ENCODE measurements at regions not wholly inside any gene's neighbourhood (a gene's known extent, or its start where the extent isn't known, plus 50 kb on each side); places are given as distances from the start of the nearest gene placed in this dataset.
A peak's percentile ranks its signal among the peaks of the same experiment; 100 is the strongest.

GRCh38 chr3:152656214-152656971 is 178.5 kb upstream of the P2RY1 start:
- no peak overlapping the region for H3K23ac ChIP-seq (ENCODE audit: low read length in 2 of 2)
- no peak overlapping the region for H3K27ac ChIP-seq (ENCODE audit: low read length, poor library complexity, severe bottlenecking)
- H3K4ac ChIP-seq (ENCODE audit: low read depth in 1 of 2, low read length in 2 of 2): peak overlapping the region in 1 of 2 experiments; percentile 32
- no peaks in the 10 kb centered on the region for H3K27me3 ChIP-seq (ENCODE audit: control insufficient read depth in 1 of 2, insufficient read depth in 1 of 2, low read length in 2 of 2)
- H3K18ac ChIP-seq (ENCODE audit: low read depth in 1 of 2, low read length in 2 of 2): peak overlapping the region in 1 of 2 experiments; percentile 67
- no peak overlapping the region for H3K14ac ChIP-seq (ENCODE audit: low read length in 2 of 2)
- no peak overlapping the region for H2BK12ac ChIP-seq (ENCODE audit: low read length in 2 of 2)
- H3K36me3 ChIP-seq (ENCODE audit: control insufficient read depth in 1 of 2, insufficient read depth in 2 of 2, low read depth in 1 of 2, low read length in 2 of 2): no peaks in the 10 kb centered on the region
- H3K4me1 ChIP-seq (ENCODE audit: control insufficient read depth, insufficient read depth, low read depth, low read length): no peaks in the 10 kb centered on the region
- peak overlapping the region; percentile 70 for H4K8ac ChIP-seq (ENCODE audit: low read length)
- H2AK5ac ChIP-seq (ENCODE audit: low read length, severe bottlenecking): no peak overlapping the region
- H2BK5ac ChIP-seq (ENCODE audit: low read depth, low read length, poor library complexity, severe bottlenecking): no peak overlapping the region
- no peak overlapping the region for H3K4me3 ChIP-seq (ENCODE audit: insufficient read depth in 1 of 2, low read depth in 1 of 2, low read length in 2 of 2)
- H2BK120ac ChIP-seq (ENCODE audit: low read depth, low read length): no peak overlapping the region
- H2AFZ ChIP-seq (ENCODE audit: low read depth, low read length): no peak overlapping the region
- H3K9me3 ChIP-seq (ENCODE audit: control insufficient read depth, low read length): peaks cover 4% of the 10 kb centered on the region
- peak; percentile 41 for DNase-seq
- WGBS: 23% methylated on average over 8 of the region's 10 CpGs
- H2BK15ac ChIP-seq (ENCODE audit: low read depth, poor library complexity, severe bottlenecking): no peak overlapping the region
- no peak overlapping the region for H3K9ac ChIP-seq (ENCODE audit: low read length)
- H4K91ac ChIP-seq (ENCODE audit: low read length): no peak overlapping the region
- no peak overlapping the region for H3K4me2 ChIP-seq (ENCODE audit: low read length, poor library complexity, severe bottlenecking)
- no peaks in the 10 kb centered on the region for H3K79me1 ChIP-seq (replicated peaks; ENCODE audit: low read length, poor library complexity, severe bottlenecking)

DNA sequence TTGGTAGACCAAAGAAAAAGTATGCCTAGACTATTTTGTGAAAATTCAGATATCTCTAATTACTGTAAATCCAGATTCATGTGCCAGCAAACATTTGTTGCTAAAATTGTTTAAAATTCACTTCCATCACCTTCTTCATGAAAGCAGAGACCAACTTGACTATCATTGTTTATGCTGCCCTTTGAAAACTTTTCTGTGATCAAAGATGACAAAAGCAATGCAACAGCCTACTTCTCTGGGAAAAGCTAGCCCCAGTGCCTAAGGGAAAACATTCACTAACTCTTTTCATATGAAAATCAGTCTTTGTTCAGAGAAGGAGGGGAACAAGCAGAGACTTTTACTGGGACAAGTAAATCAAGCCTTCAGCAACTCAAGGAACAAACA is 178.0 kb upstream of the P2RY1 start:
- Histone ChIP-seq H3K27ac (ENCODE audit: low read length, poor library complexity, severe bottlenecking) (no peak overlapping the region), H3K27me3 (ENCODE audit: control insufficient read depth in 1 of 2, insufficient read depth in 1 of 2, low read length in 2 of 2) (no peaks in the 10 kb centered on the region), H2BK5ac (ENCODE audit: low read depth, low read length, poor library complexity, severe bottlenecking) (no peak overlapping the region), H3K14ac (ENCODE audit: low read length in 2 of 2) (no peak overlapping the region), H2BK15ac (ENCODE audit: low read depth, poor library complexity, severe bottlenecking) (no peak overlapping the region), H2BK12ac (ENCODE audit: low read length in 2 of 2) (no peak overlapping the region), H2AFZ (ENCODE audit: low read depth, low read length) (no peak overlapping the region), H3K4me2 (ENCODE audit: low read length, poor library complexity, severe bottlenecking) (no peak overlapping the region), H3K18ac (ENCODE audit: low read depth in 1 of 2, low read length in 2 of 2) (no peak overlapping the region), H3K79me1 (replicated peaks; ENCODE audit: low read length, poor library complexity, severe bottlenecking) (no peaks in the 10 kb centered on the region), H3K9ac (ENCODE audit: low read length) (no peak overlapping the region), H3K4me1 (ENCODE audit: control insufficient read depth, insufficient read depth, low read depth, low read length) (no peaks in the 10 kb centered on the region), H4K91ac (ENCODE audit: low read length) (no peak overlapping the region), H3K9me3 (ENCODE audit: control insufficient read depth, low read length) (peaks cover 4% of the 10 kb centered on the region), H3K4me3 (ENCODE audit: insufficient read depth in 1 of 2, low read depth in 1 of 2, low read length in 2 of 2) (no peak overlapping the region), H3K4ac (ENCODE audit: low read depth in 1 of 2, low read length in 2 of 2) (no peak overlapping the region), H4K8ac (ENCODE audit: low read length) (no peak overlapping the region), H2BK120ac (ENCODE audit: low read depth, low read length) (no peak overlapping the region), H3K23ac (ENCODE audit: low read length in 2 of 2) (no peak overlapping the region), H2AK5ac (ENCODE audit: low read length, severe bottlenecking) (no peak overlapping the region), H3K36me3 (ENCODE audit: control insufficient read depth in 1 of 2, insufficient read depth in 2 of 2, low read depth in 1 of 2, low read length in 2 of 2) (no peaks in the 10 kb centered on the region)
- no peak for DNase-seq

- H4K91ac ChIP-seq (ENCODE audit: low read length): no peak overlapping the region
- H3K4ac ChIP-seq (ENCODE audit: low read depth in 1 of 2, low read length in 2 of 2): no peak overlapping the region
- H2BK5ac ChIP-seq (ENCODE audit: low read depth, low read length, poor library complexity, severe bottlenecking): no peak overlapping the region
- H3K4me1 ChIP-seq (ENCODE audit: control insufficient read depth, insufficient read depth, low read depth, low read length): no peaks in the 10 kb centered on the region
- no peaks in the 10 kb centered on the region for H3K36me3 ChIP-seq (ENCODE audit: control insufficient read depth in 1 of 2, insufficient read depth in 2 of 2, low read depth in 1 of 2, low read length in 2 of 2)
- H3K23ac ChIP-seq (ENCODE audit: low read length in 2 of 2): no peak overlapping the region
- no peak overlapping the region for H2AFZ ChIP-seq (ENCODE audit: low read depth, low read length)
- no peak overlapping the region for H3K4me3 ChIP-seq (ENCODE audit: insufficient read depth in 1 of 2, low read depth in 1 of 2, low read length in 2 of 2)
- H3K9ac ChIP-seq (ENCODE audit: low read length): no peak overlapping the region
- no peaks in the 10 kb centered on the region for H3K79me1 ChIP-seq (replicated peaks; ENCODE audit: low read length, poor library complexity, severe bottlenecking)
- no peaks in the 10 kb centered on the region for H3K27me3 ChIP-seq (ENCODE audit: control insufficient read depth in 1 of 2, insufficient read depth in 1 of 2, low read length in 2 of 2)
- no peak overlapping the region for H2BK12ac ChIP-seq (ENCODE audit: low read length in 2 of 2)
- no peak overlapping the region for H2BK15ac ChIP-seq (ENCODE audit: low read depth, poor library complexity, severe bottlenecking)
- H4K8ac ChIP-seq (ENCODE audit: low read length): no peak overlapping the region
- no peak for DNase-seq
- 66% methylated on average over 4 of the region's 5 CpGs for WGBS
- no peak overlapping the region for H3K14ac ChIP-seq (ENCODE audit: low read length in 2 of 2)
- no peak overlapping the region for H3K18ac ChIP-seq (ENCODE audit: low read depth in 1 of 2, low read length in 2 of 2)
- H3K27ac ChIP-seq (ENCODE audit: low read length, poor library complexity, severe bottlenecking): no peak overlapping the region
- H2AK5ac ChIP-seq (ENCODE audit: low read length, severe bottlenecking): no peak overlapping the region
- H2BK120ac ChIP-seq (ENCODE audit: low read depth, low read length): no peak overlapping the region
- H3K9me3 ChIP-seq (ENCODE audit: control insufficient read depth, low read length): peaks cover 4% of the 10 kb centered on the region
- no peak overlapping the region for H3K4me2 ChIP-seq (ENCODE audit: low read length, poor library complexity, severe bottlenecking)
Measured at GRCh38 chr3:152658977-152659720, 175.8 kb upstream of the P2RY1 start.

DNA sequence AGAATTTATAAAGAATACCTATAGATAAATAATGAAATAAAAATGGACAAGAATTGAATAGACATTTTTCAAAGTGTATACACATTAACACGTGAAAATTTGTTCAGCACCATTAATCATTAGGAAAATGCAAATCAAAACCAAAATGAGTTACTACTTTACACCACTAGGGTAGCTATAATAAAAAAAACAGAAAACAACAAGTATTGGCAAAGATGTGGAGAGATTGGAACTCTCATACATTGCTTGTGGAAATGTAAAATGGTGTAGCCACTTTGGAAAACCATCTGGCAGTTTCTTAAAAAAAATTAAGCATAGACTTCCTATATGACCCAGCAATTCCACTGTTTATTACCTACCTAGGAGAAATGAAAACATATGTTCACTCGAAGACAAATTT is 172.8 kb upstream of the P2RY1 start:
- peaks cover 4% of the 10 kb centered on the region for H3K9me3 ChIP-seq (ENCODE audit: control insufficient read depth, low read length)
- no peak overlapping the region for H3K9ac ChIP-seq (ENCODE audit: low read length)
- H2AK5ac ChIP-seq (ENCODE audit: low read length, severe bottlenecking): no peak overlapping the region
- no peak overlapping the region for H2AFZ ChIP-seq (ENCODE audit: low read depth, low read length)
- 55% methylated on average over 1 of the region's 2 CpGs for WGBS
- no peak overlapping the region for H3K18ac ChIP-seq (ENCODE audit: low read depth in 1 of 2, low read length in 2 of 2)
- H2BK15ac ChIP-seq (ENCODE audit: low read depth, poor library complexity, severe bottlenecking): no peak overlapping the region
- no peak overlapping the region for H3K27ac ChIP-seq (ENCODE audit: low read length, poor library complexity, severe bottlenecking)
- H2BK120ac ChIP-seq (ENCODE audit: low read depth, low read length): no peak overlapping the region
- H4K8ac ChIP-seq (ENCODE audit: low read length): no peak overlapping the region
- no peaks in the 10 kb centered on the region for H3K4me1 ChIP-seq (ENCODE audit: control insufficient read depth, insufficient read depth, low read depth, low read length)
- H3K14ac ChIP-seq (ENCODE audit: low read length in 2 of 2): no peak overlapping the region
- no peak overlapping the region for H2BK5ac ChIP-seq (ENCODE audit: low read depth, low read length, poor library complexity, severe bottlenecking)
- no peaks in the 10 kb centered on the region for H3K79me1 ChIP-seq (replicated peaks; ENCODE audit: low read length, poor library complexity, severe bottlenecking)
- H3K4me3 ChIP-seq (ENCODE audit: insufficient read depth in 1 of 2, low read depth in 1 of 2, low read length in 2 of 2): no peak overlapping the region
- no peaks in the 10 kb centered on the region for H3K36me3 ChIP-seq (ENCODE audit: control insufficient read depth in 1 of 2, insufficient read depth in 2 of 2, low read depth in 1 of 2, low read length in 2 of 2)
- no peak overlapping the region for H3K23ac ChIP-seq (ENCODE audit: low read length in 2 of 2)
- DNase-seq: no peak
- no peaks in the 10 kb centered on the region for H3K27me3 ChIP-seq (ENCODE audit: control insufficient read depth in 1 of 2, insufficient read depth in 1 of 2, low read length in 2 of 2)
- no peak overlapping the region for H3K4me2 ChIP-seq (ENCODE audit: low read length, poor library complexity, severe bottlenecking)
- H4K91ac ChIP-seq (ENCODE audit: low read length): no peak overlapping the region
- H3K4ac ChIP-seq (ENCODE audit: low read depth in 1 of 2, low read length in 2 of 2): no peak overlapping the region
- no peak overlapping the region for H2BK12ac ChIP-seq (ENCODE audit: low read length in 2 of 2)
